TTC549 (cell line): ENCODE measurements at regions not wholly inside any gene's neighbourhood (a gene's known extent, or its start where the extent isn't known, plus 50 kb on each side); places are given as distances from the start of the nearest gene placed in this dataset.

Experiments used
- FAIRE-seq: peaks from 2 replicates; lab custom pipeline; 2012; peaks lifted over from hg19 to GRCh38; lab: Jason Lieb, UNC

DNA sequence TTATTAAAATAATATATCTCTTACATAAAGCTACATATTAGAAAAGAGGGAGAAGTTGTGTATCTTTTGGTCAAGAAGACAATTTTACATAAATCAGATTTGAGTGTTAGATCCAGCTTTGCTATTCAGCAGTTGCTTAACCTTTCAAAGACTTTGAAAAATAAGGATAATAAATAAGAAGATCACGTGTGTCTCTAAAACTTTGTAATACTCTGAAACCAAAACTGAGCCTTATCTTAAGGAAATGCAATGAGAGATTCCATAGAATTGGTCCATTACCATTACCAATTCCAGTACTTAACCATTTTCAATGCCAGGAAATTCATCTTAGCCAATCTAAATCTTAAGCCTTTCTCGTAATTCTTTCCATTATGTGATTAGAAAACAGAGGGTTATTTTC, 89.2 kb upstream of the COL5A2 start:
- peak; percentile 74 for FAIRE-seq

DNA sequence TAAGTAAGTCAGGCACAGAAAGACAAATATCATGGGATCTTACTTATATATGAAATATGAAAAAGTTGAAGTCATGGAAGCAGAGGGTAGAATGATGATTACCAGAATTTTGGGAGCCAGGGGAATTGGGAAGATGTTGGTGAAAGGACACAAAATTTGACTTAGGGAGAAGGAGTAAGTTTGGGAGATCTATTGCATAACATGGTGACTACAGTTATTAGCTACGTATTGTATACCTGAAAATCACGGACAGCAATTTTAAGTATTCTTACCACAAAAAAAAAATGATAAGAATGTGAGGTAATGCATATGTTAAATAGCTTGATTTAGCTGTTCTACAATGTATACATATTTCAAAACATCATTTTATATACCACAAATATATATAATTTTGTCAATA, 94.2 kb upstream of the COL5A2 start:
- FAIRE-seq = peak; percentile 67

DNA sequence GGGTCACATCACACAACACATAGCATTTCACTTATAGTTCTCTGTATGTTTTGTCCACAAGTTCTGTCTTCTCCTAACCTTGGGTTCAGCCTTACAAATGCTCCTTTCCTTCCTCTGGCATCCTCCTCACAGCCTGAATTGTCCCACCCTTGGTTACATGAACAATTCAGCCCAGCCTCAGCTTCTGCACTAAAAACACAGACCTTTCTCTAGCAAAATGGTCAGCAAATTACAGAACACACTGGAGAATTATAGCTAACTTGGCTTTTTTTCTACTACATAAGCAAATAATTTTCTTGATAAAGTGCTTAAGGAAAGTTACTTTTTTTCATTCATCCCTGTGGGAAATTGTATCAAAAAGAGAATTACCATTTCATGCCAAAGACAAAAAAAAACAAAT, 94.8 kb upstream of the COL5A2 start:
- FAIRE-seq = no peak

DNA sequence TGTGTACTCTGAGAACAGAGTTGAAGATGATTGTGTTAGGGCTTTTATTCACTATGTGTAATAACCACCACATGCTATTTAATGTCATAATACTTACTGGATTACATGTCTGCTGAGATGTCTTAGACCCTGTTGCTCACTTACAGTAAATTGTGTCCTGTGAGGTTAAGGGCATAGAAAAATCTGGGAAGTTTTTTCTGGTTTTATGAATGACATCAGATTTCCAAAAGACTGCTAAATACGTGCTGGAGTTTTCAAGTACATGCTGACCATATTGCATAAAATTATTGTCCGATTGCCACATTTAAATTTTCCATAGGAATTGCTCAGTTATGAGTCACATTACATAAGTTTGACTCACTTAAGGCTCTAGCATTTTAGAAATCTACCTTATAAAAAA, 96.7 kb upstream of the COL5A2 start:
- FAIRE-seq = no peak

DNA sequence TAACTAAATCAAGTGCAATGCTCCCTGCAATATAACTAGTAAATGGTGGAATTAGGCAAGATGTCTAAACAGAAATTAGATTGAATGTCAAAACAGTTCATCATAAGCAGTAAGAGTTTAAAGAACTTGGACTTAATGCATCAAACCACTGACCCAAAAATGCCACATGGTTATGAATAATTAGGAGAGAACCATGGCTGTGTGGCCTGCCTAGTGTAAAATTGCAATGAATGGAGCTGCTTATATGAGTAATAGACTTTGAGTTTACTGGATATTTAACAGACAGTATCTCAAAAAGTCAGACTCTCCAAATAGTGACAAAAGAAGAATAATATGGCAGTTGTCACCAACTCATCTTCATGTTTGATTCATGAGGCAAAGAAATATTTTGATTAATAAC, 101.6 kb upstream of the COL5A2 start:
- FAIRE-seq = no peak

DNA sequence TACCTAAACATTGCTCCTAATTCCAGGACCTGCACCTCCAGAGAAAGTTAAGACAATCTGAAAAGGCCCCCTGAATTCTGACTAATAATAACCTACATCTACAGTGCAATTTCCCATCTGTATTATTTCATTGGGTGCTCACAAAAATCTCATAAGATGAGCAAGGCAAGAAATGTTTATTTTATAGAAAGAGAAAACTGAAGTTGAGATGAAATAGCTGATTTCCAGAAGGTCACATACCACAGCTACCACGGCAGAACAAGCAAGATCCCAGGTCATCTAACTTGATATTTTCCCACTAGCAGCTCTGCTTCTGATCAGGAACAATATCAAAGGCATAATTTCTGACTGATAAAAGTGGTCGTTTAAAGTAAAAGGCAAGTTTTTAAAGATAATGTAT, 105.8 kb upstream of the COL5A2 start:
- no peak for FAIRE-seq

DNA sequence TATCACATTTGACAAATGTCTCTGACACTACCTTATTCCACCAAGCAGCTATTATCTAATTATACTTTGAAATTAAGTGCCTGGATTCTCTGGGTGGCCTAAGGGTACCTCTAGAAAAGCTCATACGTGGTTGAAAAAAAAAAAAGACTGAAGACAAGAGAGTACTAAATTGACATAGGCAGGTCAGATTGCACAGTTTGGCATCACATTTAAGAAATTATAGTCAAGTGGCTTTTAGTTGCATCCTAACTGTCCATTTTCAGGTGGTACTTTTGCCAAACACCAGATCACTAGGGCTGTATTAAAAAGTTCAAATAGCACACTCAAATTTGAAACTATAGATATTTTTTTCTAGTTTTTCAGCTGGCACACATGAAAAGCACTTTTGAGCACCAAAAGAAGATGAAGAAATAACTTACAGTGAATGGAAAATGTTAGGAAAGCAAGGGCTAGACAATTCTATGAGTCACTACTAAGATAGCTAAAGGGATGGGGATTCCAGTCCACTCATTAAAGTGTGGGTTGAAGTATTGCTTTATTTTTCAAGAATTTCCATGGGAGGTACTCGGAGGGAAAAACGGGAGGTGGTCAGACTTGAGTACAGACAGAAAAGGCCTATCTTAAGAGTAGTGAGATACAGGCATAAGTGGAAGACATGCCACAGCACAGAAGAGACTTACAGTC, 106.5 kb upstream of the COL5A2 start:
- no peak for FAIRE-seq

DNA sequence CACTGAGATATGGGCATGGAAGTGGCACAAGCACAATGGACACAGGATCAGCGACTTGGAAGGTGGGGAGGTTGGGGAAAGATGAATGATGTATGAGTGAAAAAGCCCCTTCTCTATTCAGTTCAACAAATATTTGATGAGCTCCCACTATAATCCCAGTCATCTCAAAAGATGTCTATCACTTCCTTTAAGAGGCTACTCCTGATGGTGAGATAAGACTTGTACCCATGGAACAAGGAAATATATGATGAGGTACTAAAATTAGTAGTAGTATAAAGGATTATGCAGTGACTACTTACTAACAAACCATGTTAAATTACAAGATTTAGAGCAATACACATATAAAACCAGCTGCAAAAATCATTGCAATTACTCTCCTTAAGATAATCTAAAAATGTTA, 107.8 kb upstream of the COL5A2 start:
- FAIRE-seq = no peak

DNA sequence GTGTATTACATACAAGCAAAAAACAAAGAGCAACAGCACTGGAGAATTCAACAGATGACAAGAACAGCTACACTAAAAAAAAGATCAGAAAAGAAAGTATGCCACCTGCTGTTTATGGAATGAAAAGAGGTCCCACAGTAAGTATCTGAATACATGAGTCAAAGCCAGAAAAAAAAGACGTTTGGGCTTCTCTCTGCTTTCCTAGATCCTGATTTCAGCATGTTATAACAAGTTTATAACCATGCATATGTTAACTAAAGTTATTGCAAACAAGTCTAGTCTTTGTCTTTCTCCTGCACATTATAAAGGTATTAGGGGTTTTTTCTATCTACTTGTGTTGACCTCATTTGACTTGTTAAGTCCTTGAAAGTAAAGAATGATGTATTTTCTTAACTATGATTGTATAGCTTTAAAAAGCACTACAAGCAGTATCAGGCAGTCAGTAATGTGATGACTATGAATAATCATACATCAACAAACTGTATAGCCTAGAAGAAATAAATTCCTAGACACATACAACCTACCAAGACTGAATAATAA, 108.5 kb upstream of the COL5A2 start:
- peak; percentile 100 for FAIRE-seq

DNA sequence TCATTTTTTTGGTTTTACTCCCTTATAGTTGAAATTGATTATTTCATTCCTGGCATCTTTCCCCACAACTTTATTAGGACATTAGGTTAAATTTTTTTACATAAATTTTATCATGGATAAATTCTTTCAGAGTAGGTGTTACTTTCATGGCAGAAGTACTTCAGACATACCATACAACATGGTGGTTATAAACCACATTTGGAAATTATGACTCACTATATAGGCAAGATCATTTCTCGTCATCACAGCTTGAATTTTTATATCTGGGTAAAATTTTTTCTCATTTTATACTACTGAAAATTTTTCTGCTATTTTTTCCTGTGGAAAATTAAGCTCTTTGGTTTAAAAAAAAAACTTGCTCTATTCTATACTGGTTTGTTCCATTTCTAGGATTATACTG, 111.9 kb upstream of the COL5A2 start:
- peak; percentile 50 for FAIRE-seq

DNA sequence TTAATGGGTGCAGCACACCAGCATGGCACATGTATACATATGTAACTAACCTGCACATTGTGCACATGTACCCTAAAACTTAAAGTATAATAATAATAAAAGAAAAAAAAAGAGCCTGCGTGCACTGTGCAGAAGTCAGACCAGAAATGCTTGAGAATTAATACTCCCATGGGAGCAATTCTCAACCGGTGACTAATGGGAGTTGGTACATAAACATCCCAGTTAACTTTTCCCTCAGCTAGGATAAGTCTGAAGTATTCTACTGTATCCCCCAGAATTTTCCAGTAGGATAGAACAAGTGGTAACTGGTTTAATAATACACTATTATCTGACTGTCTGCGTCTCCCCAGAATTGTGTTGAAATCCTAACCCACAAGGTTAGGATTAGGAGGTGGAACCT, 113.6 kb upstream of the COL5A2 start:
- FAIRE-seq = no peak

DNA sequence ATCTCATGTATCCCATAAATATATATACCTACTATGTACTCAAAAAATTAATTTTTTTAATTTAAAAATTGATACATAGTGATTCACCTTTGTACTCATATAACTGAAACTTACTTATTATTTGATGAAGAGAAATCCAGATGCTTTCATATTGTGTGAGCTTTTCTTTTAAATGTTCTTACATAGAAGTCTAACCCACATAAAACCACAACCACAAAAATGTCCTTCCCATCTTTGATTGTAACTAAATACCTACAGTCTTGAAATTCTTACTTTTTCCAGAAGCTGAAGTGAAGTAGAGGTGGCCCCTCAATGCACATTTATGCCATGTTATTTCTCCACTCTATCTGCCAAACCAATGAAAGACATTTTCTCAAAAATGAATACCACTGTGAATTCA, 117.9 kb upstream of the COL5A2 start:
- peak; percentile 58 for FAIRE-seq

DNA sequence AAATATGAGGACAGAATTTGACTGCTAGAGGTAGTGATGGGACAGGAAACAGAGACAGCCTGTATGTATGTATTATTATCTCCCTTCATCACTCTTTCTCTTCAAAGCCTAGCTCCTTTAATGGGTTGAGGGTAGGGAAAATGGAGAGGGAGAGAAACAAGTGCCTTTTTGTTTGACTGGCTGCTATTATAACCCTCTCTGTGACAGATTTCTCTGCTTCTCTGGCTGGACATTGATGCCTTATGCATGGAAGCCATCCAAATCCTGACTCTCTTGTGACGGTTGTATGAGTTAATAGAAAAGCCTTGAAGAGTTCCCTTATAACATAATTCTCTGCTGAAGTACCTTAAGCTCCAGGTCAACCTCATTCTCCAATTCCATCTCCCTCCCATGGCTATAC, 118.5 kb upstream of the COL5A2 start:
- FAIRE-seq = no peak

DNA sequence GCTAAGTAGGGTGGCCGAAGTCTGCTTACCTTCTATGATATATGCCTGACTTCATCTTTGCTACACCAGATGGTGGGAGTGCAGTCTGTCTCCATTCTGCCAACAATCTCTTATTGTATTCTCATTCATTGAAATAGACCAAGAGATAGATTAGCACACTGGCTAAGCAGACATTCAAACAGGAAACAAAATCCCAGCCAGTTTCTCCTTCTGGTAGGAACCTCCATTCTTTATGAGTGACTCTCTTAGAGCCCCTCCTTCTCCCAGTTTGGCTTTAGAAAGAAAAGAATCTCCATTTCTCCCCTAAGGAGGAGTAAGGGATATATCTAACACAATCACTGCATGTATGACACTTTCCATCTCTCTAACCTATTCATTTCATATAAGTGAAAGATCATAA, 118.9 kb upstream of the COL5A2 start:
- FAIRE-seq = no peak

DNA sequence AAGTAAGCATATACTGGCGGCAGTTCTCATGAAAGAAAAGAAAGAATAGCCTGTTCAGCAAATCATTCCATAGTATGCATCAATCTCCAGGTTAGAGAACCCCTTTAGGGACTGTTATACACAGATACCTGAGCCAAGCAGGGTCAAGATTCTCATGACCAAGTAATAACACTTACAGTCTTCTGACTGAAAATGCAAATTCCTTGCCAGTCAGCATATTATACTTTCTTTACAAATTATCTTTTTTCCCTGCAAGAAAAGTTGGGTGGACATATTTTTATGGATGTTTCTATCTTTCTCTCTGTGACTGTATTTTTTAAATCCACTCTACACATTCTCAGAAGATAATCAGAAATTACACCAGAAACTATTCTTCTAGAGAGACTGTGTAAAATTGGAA, 120.4 kb upstream of the COL5A2 start:
- FAIRE-seq = no peak

DNA sequence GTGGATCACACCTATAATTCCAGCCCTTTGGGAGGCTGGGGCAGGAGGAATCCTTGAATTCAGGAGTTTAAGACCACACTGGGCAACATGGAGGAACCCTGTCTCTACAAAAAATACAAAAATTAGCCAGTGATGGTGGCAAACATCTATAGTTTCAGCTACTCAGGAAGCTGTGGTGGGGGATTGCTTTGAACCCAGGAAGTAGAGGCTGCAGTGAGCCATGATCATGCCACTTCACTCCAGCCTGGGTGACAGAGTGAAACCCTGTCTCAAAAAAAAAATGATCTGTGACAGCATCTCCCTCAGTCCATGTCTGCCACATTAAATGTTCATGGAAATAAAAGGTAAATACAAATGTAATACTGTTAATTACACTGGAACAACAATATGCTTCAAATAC, 121.4 kb upstream of the COL5A2 start:
- no peak for FAIRE-seq

DNA sequence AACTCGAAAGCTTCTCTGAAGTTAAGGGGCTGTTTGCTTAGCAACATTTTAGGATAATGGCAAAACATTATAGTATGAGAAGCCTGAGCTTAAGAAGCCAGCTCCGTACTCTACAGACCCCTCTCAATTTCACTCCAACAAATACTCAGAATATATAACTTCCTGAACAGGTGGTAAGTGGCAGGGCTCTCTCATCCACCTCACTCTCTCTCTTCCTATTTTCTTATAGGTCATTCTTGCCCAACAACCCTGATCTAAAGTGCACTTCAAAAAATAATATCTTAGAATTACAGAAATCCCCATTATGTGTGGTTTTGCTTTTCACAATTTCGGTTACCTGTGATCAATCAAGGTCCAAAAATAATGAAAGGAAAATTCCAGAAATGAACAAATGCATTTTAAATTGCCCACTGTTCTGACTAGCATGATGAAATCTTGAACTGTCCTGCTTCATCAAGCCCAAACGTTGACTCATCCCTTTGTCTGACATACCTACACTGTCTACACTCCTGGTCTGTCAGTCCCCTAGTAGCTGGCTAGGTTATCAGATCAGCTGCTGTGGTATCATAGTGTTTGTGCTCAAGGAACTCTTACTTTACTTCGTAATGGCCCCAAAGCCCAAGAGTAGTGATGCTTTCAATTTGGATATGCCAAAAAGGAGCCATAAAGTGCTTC, 122.8 kb upstream of the COL5A2 start:
- no peak for FAIRE-seq

DNA sequence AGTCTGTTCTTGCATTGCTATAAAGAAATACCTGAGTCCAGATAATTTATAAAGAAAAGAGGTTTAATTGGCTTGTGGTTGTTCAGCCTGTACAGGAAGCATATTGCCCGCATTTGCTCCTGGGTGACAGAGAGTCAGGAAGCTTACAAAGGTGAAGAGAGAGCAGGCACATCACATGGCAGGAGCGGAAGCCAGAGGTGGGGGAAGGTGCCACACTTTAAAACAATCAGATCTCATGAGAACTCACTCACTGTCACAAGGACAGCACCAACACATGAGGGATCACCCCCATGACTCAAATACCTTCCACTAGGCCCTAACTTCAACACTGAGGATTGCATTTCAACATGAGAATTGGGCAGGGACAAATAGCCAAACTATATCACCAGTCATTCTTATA, 124.8 kb upstream of the COL5A2 start:
- FAIRE-seq = no peak

DNA sequence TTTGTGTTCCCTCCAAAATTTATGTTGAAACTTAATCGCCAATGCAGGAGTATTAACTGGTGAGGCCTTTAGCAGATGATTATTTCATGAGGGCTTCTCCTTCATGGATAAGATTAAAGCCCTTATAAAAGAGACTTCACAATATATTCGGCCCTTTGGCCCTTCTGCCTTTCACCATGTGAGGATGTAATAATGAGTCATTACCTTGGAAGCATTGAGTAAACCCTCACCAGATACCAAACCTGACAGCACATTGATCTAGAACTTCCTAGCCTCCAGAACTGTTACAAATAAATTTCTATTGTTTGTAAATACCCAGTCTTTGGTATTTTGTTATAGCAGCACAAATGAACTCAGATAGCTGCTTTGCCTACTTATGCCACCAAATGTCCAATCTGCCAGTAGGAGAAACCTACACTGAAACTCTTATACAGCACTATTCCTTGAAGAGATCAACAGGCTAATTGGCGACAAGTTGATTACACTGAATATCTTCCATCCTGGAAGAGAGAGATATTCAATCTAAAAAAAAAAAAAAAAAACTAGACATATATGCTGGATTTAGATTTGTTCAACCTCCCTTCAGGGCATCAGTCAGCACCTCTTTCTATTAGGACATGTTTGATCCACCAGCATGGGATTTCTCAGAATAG, 125.9 kb upstream of the COL5A2 start:
- peak; percentile 88 for FAIRE-seq

DNA sequence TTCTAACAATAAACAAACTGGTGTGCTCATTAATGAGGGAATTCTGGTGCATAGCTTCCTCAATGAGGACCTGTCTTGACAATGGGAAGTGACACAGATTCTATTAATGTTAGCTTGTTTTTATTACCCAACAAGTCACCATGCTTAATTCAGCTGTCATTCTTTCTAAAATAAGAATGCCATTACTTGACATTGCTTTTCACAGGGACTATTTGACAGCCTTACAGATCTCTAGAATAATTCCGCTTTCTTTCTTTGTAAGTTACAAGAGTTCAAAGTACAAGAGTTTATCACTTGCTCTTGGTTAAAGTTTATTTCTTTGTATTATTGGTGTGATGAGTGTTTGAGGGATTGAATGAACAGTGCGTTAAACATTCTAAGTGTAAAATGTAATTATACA, 127.0 kb upstream of the COL5A2 start:
- peak; percentile 81 for FAIRE-seq

DNA sequence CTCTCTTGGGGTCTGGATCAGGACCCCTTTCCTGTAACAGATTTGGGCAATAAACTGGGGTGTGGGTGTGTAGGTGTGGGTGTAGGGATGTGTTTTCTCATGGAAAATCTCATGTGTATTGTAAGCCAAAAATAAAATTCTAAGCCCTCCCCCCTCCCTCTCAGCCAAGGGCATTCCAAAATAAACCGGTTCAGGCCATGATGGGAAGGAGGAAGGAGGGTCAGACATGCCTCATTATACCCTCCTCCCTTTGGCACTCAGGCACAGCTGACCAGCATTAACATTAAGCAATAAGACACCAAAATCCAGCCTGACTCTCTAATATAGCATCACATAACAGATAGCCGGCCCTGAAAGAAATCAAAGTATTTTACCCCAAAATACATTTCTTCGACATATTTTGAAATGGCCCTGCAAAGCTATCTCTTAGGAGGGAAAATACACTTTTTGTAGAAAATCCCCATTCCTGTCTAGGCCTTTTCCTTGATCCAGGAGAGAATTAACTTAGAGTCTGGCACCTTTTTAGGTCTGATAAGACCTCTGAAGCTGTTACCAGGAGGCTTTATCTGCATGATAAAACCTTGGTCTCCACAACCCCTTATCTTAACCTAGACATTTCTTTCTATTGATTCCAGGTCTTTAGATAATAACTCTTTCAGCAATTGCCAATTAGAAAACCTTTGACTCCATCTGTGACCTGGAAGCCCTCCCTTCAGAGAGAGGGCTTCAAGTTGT, 128.7 kb upstream of the COL5A2 start:
- no peak for FAIRE-seq

DNA sequence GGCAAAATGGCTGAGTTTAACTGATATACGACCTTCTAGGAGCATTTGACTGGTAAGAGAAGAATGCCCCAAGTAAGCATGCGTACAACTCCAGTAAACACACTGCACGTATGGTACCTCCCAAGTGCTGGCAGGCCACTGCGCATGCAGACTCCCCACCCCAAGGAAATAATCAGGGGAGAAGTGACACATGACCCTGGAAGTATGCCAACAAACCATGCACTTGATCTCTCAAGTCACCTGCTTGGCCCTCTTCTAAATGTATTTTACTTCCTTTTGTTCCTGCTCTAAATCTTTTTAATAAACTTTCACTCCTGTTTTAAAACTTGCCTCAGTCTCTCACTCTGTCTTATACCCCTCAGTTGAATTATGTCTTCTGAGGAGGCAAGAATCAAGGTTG, 129.8 kb upstream of the COL5A2 start:
- no peak for FAIRE-seq

DNA sequence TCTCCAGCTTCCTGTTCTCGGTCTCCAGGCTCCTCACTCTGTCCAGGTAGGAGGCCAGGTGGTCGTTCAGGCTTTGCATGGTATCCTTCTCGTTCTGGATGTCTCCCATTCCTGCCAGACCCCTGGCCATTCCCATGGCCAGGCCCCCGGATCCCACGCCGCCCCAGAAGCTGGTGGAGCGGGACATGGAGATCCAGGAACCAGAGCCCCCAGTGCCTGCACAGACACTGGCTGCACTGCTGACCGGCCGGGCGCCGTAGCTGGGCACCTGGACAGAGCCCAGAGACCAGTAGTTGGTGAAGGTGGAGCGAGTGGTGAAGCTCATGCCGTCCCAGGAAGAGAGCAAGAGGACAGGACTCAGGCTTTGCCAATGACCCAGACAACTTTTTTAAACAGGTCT, 129.1 kb upstream of the WDR75 start:
- no peak for FAIRE-seq
